CD4-positive, alpha-beta T cell treated with Interleukin-10 for 1 hour (primary cell): ENCODE measurements at regions not wholly inside any gene's neighbourhood (a gene's known extent, or its start where the extent isn't known, plus 50 kb on each side); places are given as distances from the start of the nearest gene placed in this dataset.
"Not testable (repeated sequence)": the region's sequence is repeated elsewhere in the genome, so short reads cannot be mapped to it uniquely, and the experiment has no call there.

Source experiments
- DNase-seq: peaks from one replicate; pipeline ENCODE4 v3.0.0-alpha.2; 2020

DNA sequence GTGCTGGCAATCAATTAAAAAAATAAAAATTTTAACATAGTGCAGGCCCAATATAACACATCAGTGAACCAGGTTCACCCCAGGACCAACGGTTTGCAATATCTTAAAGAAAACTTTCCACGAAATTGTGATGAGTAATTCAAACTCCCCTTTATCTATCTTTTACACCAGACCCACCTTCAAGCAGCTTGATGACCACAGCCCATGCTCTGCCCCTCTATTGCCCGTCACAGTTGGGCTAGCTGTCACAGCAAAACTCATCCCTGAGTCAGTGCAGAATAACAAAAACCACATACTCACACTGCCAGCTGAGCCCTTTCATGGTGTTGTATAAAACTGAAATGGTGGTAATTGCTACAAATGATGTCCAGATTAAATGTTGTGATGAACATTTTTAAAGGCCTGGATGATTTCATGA lies 112.5 kb upstream of the CREB1 start:
- DNase-seq, result no peak

DNA sequence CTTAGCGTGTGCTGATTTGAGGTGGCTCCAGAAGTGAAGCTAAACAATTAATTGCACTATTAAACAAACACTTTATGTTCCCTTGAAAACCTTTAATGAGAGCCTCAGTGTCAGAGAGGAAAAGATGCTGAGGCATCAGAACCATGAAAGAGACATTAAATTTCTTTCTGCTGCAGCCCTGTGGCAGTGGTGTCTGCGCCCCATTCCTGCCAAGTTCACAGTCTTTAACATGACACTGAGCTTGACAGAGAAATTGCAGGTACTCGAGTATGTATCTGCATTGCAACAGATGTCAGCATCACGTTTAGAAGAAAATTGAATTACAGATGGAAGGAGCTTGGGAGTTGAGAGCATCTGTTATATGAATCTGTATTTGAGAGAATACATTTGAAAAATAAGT lies 111.3 kb upstream of the CREB1 start:
- no peak for DNase-seq

DNA sequence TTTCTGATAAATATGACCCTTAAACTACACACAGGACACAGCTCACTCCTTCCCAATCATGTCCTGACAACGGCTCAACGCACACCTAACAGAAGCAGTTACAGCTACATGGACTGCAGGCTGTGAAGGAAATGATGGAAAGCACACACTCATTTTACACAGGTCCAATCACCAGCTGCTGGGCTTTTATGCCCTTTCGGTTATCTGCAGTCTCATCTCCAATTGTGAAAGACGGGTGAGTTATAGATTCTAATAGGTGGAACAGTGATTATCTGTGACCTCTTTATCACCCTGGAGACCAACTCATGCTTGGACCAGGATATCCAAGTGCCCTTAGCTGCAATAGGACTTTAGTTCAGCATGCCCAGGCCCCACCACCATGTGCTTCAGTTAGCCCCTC lies 110.4 kb upstream of the CREB1 start:
- DNase-seq, result no peak

DNA sequence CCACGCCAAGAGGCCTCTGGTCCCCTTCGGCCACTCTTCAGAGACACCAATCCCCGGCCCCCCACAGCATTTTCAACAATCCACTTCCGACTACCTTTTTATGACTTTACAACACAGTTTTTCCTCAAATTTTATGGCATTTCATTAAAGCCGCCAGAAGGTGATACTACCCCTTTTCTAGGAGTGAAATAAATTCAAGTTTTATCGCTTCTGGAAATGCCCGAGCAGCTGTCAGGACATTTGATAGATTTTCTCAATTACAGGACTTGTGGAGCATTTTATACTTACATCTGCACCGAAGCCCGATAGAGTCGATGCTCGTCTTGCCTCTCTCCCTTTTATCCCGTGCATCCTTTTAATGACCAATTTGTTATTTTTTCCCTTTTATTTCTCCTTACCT lies 108.1 kb upstream of the CREB1 start:
- DNase-seq, result no peak

DNA sequence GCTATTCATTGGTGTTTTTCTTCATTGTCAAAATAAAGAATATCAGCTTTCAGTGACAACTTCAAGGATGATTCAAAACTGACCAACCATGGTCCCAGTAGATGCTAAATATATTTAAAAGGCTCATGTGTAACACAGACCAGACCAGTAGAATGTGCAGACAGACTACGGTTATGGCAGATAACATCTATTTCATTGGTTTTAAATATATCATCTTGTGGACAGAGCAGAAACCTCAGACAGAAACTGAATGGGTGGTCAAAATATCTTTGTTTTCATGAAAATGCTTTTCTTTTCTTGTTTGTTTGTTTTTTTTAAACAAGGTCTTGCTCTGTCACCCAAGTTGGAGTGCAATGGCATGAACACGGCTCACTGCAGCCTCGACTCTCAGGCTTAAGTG lies 107.4 kb upstream of the CREB1 start:
- no peak for DNase-seq

DNA sequence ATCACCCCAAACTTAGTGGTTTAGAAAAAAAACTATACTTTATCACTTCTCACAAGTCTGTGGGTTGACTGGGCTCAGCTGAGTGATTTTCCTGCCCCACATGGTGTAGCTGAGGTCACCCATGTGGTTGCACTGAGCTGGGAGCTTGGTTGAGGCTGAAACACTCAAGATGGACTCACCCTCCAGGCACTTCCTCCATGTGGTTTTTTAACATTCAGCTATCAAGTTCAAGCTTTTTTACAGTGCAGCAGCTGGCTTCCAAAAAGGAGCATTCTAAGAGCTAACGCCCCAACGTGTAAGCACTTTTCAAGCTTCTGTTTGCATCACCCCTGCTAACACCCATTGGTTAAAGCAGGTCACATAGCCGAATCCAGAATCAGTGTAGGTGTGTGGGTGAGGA lies 105.9 kb upstream of the CREB1 start:
- peak; percentile 34 for DNase-seq

DNA sequence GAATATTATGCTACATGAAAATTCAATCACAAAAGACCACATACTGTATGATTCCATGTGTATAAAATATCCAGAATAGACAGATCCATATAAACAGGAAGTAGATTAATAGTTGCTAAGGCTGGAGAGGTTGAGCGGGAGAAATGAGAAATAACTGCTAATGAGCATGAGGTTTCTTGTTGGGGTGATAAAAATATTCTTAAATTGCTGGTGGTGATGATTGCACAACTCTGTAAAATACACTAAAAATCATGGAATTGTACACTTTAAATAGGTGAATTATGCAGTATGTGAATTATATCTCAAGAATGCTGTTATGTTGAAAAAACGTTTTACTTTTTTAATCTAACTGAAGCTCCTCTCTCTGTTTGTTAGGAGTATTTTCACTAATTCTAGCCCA lies 101.8 kb upstream of the CREB1 start:
- DNase-seq, result no peak

DNA sequence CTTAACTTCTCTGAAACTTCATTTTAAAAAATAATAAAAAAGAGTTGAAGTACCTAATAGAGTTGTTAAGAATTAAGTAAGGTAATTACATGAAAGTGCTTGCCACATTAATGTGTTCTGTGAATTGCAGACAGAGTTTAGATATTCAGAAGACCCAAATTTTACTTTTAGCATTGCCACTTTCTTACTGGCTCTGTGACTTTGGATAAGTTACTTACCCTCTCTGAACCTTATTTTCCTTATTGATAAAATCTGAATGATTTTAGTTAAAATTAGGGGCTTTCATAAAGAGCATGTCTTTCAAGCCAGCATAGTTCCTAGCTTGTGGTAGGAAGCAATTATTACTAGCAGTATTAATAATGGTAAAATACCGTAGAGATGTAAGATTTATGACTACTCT lies 101.2 kb upstream of the CREB1 start:
- no peak for DNase-seq

DNA sequence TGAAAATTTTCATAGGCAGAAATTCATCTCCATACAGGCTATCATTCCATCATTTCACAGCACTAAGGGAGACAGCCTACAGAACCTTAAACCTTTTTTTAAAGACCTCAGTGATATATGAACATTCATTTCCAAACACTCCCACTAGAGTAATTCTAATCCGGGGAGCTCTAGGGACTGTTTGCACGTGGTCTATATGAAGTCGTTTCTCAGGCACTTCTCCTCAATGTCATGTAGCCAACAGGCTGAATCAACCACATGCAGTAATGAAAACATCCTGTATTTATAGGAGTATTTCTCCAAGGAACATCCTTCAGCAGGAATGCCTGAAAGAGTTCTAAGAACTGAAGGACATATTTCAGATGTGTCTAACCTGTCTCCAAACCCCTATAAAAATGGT lies 97.3 kb upstream of the CREB1 start:
- DNase-seq, result no peak

DNA sequence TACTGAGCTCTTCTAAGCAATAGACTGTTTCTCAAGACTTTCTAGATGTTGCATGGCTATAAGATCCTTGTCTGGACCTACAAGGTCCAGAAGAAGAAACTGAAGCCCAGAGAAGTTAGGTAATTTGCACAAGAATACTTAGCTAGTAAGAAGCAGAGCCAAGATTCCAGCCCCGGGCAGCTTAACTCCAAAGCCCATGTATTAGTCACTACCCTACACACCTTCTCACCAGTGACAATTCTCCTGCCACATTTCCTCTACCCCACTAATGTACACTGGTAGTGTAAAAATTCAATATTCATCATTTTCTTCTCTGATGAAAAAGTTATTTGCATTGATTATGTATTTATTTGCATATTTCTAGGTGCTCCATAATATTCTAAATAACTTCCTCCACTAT lies 95.5 kb upstream of the CREB1 start:
- no peak for DNase-seq

DNA sequence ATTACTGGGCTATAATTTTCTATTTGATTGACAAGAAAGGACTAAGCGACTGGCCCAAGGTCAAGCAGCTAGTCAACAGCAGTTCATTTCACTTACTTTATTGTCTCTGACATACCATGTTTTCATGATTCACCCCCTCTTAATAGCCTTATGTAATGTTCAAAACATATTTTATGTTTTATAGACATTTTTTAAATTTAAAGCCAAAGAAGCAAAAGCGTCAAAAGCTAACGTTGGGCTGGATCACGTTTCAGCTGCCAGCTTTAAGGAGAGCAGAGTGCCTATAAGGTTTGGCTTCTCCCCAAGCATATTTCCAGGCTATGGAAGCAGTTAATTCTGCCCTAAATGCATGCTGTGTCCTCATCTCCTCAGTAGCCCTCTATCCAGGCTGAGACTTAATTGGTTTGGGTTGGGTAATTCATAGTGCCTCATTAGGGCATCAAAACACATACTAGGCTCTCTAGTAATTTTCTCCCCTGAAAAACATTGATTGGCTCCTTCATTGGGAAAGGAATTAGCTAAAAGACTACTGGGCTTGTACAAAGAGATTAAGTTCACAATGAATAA lies 94.8 kb upstream of the CREB1 start:
- DNase-seq, result no peak

DNA sequence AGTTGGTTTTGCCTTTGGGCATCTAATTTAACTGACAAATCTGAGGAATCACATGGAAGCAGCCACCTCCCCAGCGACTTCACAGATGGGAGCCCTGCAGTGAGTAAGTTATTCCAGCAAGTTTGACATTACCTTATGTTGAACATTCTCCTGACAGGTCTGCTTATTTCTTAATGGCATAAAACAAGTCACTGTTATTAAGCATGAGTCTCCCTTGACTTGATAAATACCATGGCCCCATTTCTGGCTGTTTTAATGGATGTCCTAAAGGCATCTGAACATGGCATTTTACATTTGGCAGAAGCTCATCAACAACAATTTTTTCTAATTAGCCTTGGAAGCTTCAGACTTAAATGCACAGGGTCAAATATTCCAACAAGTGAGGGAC lies 92.6 kb upstream of the CREB1 start:
- no peak for DNase-seq

DNA sequence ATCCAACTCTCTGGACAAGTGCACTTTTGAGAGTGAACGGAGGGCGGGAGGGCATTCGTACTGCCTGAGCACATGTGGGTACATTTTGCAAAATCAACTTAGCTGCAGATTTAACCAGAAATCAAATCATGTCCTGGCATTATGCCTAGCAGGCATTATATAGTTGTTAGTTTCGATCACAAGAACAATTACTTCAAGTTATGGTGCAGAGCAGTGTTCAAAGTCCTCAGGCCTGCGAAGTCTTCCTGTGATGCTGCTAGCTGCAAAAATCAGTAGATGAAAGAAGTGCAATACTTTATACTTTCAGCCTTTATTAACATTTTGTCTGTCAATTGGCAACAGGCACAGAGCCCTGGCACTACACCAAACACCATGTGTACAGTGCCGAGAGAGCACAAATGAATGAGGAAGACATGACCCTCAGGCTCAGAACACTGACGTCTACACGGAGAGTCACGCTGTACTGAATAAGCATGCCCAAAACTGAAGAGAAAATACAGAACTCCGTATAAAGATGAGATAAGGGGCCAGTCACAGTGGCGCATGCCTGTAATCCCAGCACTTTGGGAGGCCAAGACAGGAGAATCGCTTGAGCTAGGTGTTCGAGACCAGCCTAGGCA lies 92.1 kb upstream of the CREB1 start:
- no peak for DNase-seq

DNA sequence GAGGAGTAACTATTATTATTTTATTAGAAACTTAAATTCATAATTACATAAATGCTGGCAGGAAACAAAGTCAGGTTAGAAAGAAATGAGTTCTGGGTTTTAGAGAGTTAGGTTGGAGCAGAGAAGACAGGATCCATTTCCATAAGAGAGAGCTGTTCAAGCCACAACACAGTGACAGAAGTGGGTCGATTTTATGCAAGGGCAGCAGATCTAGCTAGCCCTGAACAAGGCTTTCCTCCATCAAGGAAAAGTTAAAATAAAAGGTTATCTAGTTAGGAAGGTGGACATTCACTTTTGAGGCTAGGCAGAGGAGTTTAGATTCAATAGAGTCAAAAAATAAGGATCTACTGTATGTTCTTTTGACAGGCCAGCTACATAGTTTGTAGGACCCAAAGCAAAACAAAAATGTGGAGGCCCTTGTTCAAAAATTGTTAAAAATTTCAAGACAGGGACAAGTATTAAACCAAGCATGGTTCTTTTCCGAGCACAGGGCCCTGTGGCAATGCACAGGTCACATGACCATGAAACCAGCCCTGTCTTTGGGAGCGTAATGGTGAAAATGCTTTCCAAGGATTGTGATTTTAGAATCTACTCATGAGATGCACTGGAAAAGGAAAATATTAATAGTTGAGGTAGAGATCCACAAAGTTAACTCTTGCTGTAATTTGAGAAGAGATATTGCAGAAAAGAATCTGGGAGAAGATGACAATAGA lies 91.2 kb upstream of the CREB1 start:
- DNase-seq, result no peak

DNA sequence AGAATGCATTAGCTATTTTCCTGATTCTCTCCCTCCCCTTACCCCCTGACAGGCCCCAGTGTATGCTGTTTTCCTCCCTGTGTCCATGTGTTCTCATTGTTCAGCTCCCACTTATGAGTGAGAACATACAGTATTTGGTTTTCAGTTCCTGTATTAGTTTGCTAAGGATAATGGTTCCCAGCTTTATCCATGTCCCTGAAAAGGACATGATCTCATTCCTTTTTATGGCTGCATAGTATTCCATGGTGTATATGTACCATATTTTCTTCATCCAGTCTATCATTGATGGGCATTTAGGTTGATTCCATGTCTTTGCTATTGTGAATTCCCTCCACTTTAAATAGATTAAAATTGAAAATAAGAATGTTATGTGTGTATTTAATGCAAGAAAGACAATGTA lies 89.9 kb upstream of the CREB1 start:
- not testable (repeated sequence) for DNase-seq

DNA sequence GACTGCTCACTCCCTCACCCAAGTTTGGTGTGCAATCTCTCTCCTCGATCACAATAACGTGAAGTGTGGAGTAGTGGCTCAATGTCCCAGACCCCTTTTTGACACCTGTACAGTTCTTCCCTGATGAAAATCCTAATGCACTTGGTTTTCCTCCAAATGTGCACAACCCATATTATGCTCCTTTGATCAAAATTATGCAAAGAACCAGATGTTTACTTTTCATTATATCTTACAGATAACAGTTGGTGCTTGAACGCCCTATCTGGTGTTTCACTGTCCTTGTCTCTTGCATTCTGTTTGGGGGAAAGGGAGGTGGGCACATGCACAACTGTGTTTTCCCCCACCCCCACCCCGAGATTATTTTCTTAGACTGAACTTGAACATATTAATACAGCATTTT lies 85.0 kb upstream of the CREB1 start:
- DNase-seq, result no peak

DNA sequence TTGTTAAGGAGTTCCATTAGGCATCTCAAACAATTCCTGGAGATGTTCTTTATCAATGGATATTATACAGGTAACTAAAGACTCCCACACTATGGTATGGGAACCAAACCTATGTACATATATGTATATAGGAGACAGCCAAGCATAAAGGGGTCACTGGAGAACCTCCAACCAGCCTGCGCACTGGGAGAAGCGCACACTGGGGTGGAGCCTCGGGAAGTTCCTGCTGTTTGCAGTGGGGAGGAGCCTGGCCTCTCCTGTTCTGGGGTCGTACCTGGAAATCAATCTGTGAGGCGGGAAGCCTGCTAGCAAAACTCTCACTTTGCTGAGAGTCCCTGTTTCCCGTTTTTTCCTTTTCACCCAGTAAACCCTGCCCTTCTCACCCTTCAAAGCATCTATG lies 83.1 kb upstream of the CREB1 start:
- DNase-seq, result no peak

DNA sequence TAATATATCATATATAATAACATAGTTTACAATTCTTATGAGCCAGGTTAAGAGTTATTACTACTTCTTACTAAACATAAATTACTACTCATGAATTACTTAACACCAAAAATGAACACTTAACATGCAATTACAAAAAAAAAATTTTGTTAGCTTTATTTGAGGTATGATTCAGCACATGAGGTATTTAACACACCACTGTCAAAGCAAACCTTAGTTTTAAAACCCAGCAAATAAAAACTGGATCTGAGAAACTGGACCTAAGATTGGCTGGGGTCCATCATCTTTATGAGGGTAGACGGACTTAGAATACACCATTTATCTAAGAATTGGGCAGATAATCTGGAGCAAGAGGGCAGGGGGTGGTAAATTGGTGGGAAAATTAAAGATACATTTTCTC lies 81.8 kb upstream of the CREB1 start:
- DNase-seq, result no peak

DNA sequence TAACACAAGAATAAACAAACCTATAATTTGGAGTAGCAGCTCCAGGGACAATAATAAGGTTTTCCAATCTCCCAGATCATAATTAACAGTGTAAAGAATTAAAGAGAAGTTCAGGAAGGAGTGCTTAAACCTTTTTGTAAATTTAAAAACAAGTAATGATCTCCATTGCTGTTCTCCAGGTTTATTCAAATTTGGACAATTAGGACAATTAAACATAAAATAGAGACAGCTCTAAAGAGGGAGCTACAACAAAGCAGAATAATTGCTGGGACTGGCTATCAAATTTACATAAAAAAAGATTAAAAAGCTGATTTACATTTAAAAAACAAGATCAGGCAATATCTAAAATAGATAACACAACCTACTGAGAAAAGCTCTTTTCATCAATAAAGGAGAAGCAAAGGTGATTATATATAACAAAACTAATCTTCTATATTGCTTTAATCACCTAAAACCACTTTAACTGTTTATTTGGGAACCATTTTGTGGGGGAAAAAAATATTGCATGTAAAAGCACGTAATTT lies 80.1 kb upstream of the CREB1 start:
- DNase-seq, result no peak

DNA sequence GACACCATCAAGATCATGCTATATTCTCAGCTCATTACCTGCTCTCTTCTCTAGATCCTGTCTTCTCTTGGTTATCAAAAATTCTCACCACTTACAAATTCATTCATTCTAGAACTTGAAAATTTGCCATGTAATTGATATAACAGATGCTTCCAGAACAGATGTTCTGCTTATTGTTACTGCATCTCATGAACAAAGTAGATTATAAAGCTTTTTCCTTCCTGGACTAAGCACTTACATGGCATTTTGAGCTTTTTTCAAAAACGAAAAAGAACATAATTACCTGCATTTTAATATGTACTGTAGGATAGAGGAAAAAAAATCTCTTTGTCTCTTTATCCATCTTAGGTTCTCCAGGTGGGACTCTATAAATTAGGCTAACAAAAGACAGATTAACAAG lies 79.6 kb upstream of the CREB1 start:
- no peak for DNase-seq

DNA sequence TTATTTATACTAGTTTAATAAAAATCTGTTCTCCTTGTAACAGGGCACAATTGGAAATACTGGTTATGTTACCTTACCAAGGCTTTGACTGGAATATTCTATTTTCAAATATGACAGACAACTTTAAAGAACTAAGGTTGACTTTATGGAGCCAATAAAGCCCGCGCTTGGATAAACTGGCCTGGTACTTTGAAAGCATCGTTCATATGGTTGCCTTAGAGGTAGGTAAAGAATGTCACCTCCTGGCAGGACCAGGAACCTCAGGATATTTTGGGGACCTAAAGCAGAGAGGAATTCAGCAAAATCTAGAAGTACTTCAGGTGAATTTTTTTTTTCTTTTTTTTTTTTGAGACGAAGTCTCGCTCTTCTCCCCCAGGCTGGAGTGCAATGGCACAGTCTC lies 71.2 kb upstream of the CREB1 start:
- no peak for DNase-seq

DNA sequence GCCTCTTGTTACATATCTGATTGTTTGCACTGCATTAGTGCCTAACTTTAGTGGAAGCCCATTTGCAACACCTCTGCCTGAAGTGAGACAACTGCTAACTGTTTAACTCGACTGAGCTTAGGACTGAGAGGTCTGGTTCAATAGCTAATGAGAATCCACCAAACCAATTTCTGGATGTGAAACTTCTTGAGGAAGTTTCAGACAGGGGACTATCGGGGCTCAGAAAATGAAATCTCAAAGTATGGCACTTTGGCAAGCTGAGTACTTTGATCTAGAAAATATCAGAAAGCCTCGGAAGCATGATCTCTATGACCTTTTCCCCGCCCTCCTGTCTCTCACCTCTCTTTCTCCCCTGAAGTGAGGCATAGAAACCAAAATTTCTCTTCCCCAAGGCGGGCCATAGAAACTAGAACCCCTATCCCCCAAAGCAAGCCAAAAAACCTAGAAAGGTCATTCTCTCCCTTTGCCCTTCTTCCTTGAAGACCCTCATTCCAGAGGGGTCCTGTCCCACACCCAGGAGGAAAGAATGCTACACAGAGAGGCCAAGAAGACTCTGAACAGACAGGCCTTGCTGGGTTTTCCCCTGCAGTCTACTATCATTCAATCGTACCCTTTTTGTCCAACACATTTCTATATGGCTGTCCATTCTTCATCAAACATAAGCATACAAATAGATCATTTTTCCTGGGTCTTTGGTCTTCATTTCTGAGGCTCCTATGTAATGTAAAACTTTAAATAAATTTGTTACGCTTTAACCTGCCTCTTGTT lies 69.6 kb upstream of the CREB1 start:
- no peak for DNase-seq

DNA sequence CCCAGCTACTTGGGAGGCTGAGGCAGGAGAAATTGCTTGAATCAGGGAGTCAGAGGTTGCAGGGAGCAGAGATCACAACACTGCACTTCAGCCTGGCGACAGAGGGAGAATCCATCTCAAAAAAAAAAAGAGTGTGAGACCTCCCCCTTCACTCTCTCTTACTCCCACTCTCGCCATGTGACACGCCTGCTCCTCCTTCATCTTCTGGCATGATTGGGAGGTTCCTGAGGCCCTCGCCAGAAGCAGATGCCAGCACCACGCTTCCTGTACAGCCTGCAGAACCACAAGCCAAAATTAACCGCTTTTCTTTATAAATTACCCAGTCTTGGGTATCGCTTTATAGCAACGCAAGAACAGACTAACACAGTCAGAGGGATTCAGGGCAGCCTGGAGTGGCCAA lies 66.3 kb upstream of the CREB1 start:
- no peak for DNase-seq

DNA sequence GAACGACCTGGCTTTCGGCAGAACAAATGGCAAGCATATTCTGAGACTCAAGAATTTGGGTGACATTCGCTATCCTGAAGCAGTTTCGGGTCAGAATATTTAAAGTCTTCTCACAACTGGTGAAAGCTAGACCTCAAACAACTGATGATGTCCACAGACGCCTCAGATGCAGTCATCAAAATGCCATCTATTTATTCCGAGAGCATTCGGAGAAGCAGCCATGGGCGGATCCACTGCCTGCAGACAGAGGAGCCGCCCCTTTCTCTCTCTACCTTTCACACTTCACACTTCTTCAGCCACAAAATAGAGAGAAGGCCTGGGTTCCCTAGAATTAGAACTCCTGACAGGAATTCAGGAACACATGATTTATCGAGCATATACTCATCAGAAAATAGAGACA lies 65.8 kb upstream of the CREB1 start:
- no peak for DNase-seq
